HG02678 (cell line): ENCODE measurements at regions not wholly inside any gene's neighbourhood (a gene's known extent, or its start where the extent isn't known, plus 50 kb on each side); places are given as distances from the start of the nearest gene placed in this dataset.

Experiments used
- ATAC-seq: cut with Tn5 transposase; IDR thresholded peaks from one replicate; pipeline ENCODE4 v1.9.1; 2021; ENCODE audit warnings: mild to moderate bottlenecking, moderate library complexity; ENCODE audit not compliant: unreplicated experiment

- ATAC-seq = no peak
Observed at GRCh38 chr10:104505521-104506042, 135.5 kb upstream of the SORCS3 start.

- ATAC-seq = no peak
Observed at GRCh38 chr10:104509981-104510380, 131.1 kb upstream of the SORCS3 start.

GRCh38 chr10:104510644-104511043 lies 130.4 kb upstream of the SORCS3 start:
- ATAC-seq = no peak

- ATAC-seq = no peak
Observed at GRCh38 chr10:104512800-104513199, 128.3 kb upstream of the SORCS3 start.

- ATAC-seq = no peak
Observed at GRCh38 chr10:104515678-104516199, 125.4 kb upstream of the SORCS3 start.

GRCh38 chr10:104516986-104517385 lies 124.1 kb upstream of the SORCS3 start:
- no peak for ATAC-seq

- no peak for ATAC-seq
Observed at GRCh38 chr10:104517946-104518345, 123.1 kb upstream of the SORCS3 start.

- no peak for ATAC-seq
Observed at GRCh38 chr10:104518891-104519290, 122.2 kb upstream of the SORCS3 start.

GRCh38 chr10:104520653-104521052 lies 120.4 kb upstream of the SORCS3 start:
- ATAC-seq = no peak

- ATAC-seq = no peak
Observed at GRCh38 chr10:104521901-104522694, 119.0 kb upstream of the SORCS3 start.

GRCh38 chr10:104526188-104526587 lies 114.9 kb upstream of the SORCS3 start:
- ATAC-seq = no peak

GRCh38 chr10:104527013-104527412 lies 114.1 kb upstream of the SORCS3 start:
- ATAC-seq = no peak

- no peak for ATAC-seq
Observed at GRCh38 chr10:104540181-104540580, 100.9 kb upstream of the SORCS3 start.

GRCh38 chr10:104541820-104542219 lies 99.3 kb upstream of the SORCS3 start:
- no peak for ATAC-seq

GRCh38 chr10:104546336-104546735 lies 94.8 kb upstream of the SORCS3 start:
- ATAC-seq = no peak

GRCh38 chr10:104546756-104547155 lies 94.3 kb upstream of the SORCS3 start:
- ATAC-seq = no peak

GRCh38 chr10:104548090-104548489 lies 93.0 kb upstream of the SORCS3 start:
- no peak for ATAC-seq

- ATAC-seq = no peak
Observed at GRCh38 chr10:104556831-104557230, 84.3 kb upstream of the SORCS3 start.

GRCh38 chr10:104557966-104558365 lies 83.1 kb upstream of the SORCS3 start:
- ATAC-seq = no peak

- no peak for ATAC-seq
Observed at GRCh38 chr10:104559935-104560334, 81.2 kb upstream of the SORCS3 start.

- no peak for ATAC-seq
Observed at GRCh38 chr10:104563051-104563450, 78.0 kb upstream of the SORCS3 start.

GRCh38 chr10:104563548-104563947 lies 77.5 kb upstream of the SORCS3 start:
- no peak for ATAC-seq
